GM12878 (cell line): ENCODE measurements at regions not wholly inside any gene's neighbourhood (a gene's known extent, or its start where the extent isn't known, plus 50 kb on each side); places are given as distances from the start of the nearest gene placed in this dataset.

ENCODE experiments used
- ATAC-seq: fragments of 200-7000 bp; cut with Tn5 transposase; 3 replicates; pipeline ENCODE4 v1.9.1; 2020; ENCODE audit warnings: mild to moderate bottlenecking, moderate library complexity
- BruUV-seq: library from RNA; stranded (reverse); fragments of 400-500 nt; replicated peaks from 2 replicates; lab custom pipeline; 2021; lab: Mats Ljungman, UMichigan
- CTCF ChIA-PET: fragments of 300-600 bp; sonication (Branson Sonifier 250); formaldehyde crosslinking; extraction: SDS; loops from one replicate; lab custom pipeline; 2021; ENCODE audit warnings: inconsistent platforms; lab: Yijun Ruan, JAX
- POLR2A ChIA-PET: fragments of 350-600 bp; formaldehyde crosslinking; extraction: SDS; loops from one replicate; lab custom pipeline; 2021; ENCODE audit warnings: inconsistent platforms; lab: Charles Lee
- RAD21 ChIA-PET: fragments of 300-600 bp; sonication (Branson Sonifier 250); formaldehyde crosslinking; loops from one replicate; lab custom pipeline; 2023; ENCODE audit warnings: antibody characterized with exemption; ENCODE audit not compliant: unreplicated experiment; lab: Charles Lee
- SMC1A ChIA-PET: fragments of 300-600 bp; sonication (Branson Sonifier 250); formaldehyde crosslinking; loops from one replicate; lab custom pipeline; 2023; ENCODE audit not compliant: unreplicated experiment, uncharacterized antibody; lab: Charles Lee
- DNase-seq: peaks from one replicate; pipeline ENCODE4 v3.0.0-alpha.2; 2011; ENCODE audit warnings: low read depth, low spot score
- FAIRE-seq: peaks from 3 replicates; lab custom pipeline; 2011; peaks lifted over from hg19 to GRCh38; lab: Jason Lieb, UNC
- H2AFZ ChIP-seq: 2 replicates; pipeline ENCODE4 v1.6.0; 2011; ENCODE audit warnings: low read depth, low read length, control low read depth; ENCODE audit not compliant: control insufficient read depth
- H3K27ac ChIP-seq: 2 replicates; pipeline ENCODE4 v1.5.1; 2011; ENCODE audit warnings: control low read depth; ENCODE audit not compliant: control insufficient read depth, insufficient read depth
- H3K27me3 ChIP-seq, 2 experiments: replicated peaks in 1 of 2; 2 replicates each; pipeline versions ENCODE4 v1.6.0 to v1.6.1; 2011; ENCODE audit warnings: low read length in 1 of 2; ENCODE audit not compliant: control insufficient read depth in 2 of 2, insufficient read depth in 2 of 2
- H3K36me3 ChIP-seq, 2 experiments: 2 replicates each; pipeline ENCODE4 v1.5.1; 2011; ENCODE audit warnings: low read length in 1 of 2; ENCODE audit not compliant: control insufficient read depth in 2 of 2, insufficient read depth in 2 of 2
- H3K4me1 ChIP-seq: 2 replicates; pipeline ENCODE4 v1.6.1; 2011; ENCODE audit warnings: mild to moderate bottlenecking, low read length, moderate library complexity, mixed read lengths; ENCODE audit not compliant: control insufficient read depth, insufficient read depth
- H3K4me2 ChIP-seq: 2 replicates; pipeline ENCODE4 v1.6.0; 2011; ENCODE audit warnings: control low read depth; ENCODE audit not compliant: control insufficient read depth, insufficient read depth
- H3K4me3 ChIP-seq: fragments of 200-600 bp; sonication (generic); 2 replicates; pipeline ENCODE4 v1.5.1; 2016
- H3K79me2 ChIP-seq: 2 replicates; pipeline ENCODE4 v1.6.0; 2011; ENCODE audit warnings: low read length; ENCODE audit not compliant: control insufficient read depth, insufficient read depth
- H3K9ac ChIP-seq: 2 replicates; pipeline ENCODE4 v1.8.0; 2011; ENCODE audit warnings: low read length, control low read depth, mixed read lengths; ENCODE audit not compliant: control insufficient read depth, insufficient read depth
- H3K9me3 ChIP-seq: replicated peaks from 3 replicates; pipeline ENCODE4 v1.5.1; 2011; ENCODE audit warnings: mild to moderate bottlenecking, low read length; ENCODE audit not compliant: control insufficient read depth, insufficient read depth
- H4K20me1 ChIP-seq: 2 replicates; pipeline ENCODE4 v1.6.0; 2011; ENCODE audit not compliant: control insufficient read depth, insufficient read depth
- BACH1 ChIP-seq: fragments of 450-650 bp; IDR thresholded peaks from 2 replicates; pipeline ENCODE4 v1.6.1; 2017; ENCODE audit warnings: mild to moderate bottlenecking, borderline replicate concordance
- FOXM1 ChIP-seq: IDR thresholded peaks from 2 replicates; pipeline ENCODE4 v1.6.1; 2012; ENCODE audit warnings: low read depth, mild to moderate bottlenecking, inconsistent platforms, low read length, moderate library complexity
- KAT2A ChIP-seq: conservative IDR thresholded peaks from 2 replicates; pipeline ENCODE4 v1.6.1; 2011; ENCODE audit warnings: low read depth, low read length; ENCODE audit not compliant: control insufficient read depth
- LARP7 ChIP-seq: fragments of 450-650 bp; IDR thresholded peaks from 2 replicates; pipeline ENCODE4 v1.6.1; 2017; ENCODE audit warnings: mild to moderate bottlenecking
- NFYA ChIP-seq: IDR thresholded peaks from 2 replicates; pipeline ENCODE4 v1.6.1; 2011; ENCODE audit warnings: low read depth, mild to moderate bottlenecking, low read length, improper control_type of control experiment, borderline replicate concordance
- RAD21 ChIP-seq: IDR thresholded peaks from 2 replicates; pipeline ENCODE4 v1.6.1; 2011; ENCODE audit warnings: mild to moderate bottlenecking, low read depth, low read length, moderate library complexity; ENCODE audit not compliant: insufficient read depth
- RELA ChIP-seq: fragments of 450-650 bp; IDR thresholded peaks from 2 replicates; pipeline ENCODE4 v1.8.0; 2014; ENCODE audit warnings: borderline replicate concordance; ENCODE audit not compliant: partially characterized antibody
- SIN3A ChIP-seq: IDR thresholded peaks from 2 replicates; pipeline ENCODE4 v1.6.1; 2012; ENCODE audit warnings: low read depth, low read length, improper control_type of control experiment
- SIX5 ChIP-seq: IDR thresholded peaks from 2 replicates; pipeline ENCODE4 v1.6.1; 2011; ENCODE audit warnings: mild to moderate bottlenecking, low read depth, low read length, moderate library complexity; ENCODE audit not compliant: severe bottlenecking
- SMARCA5 ChIP-seq: fragments of 450-650 bp; IDR thresholded peaks from 2 replicates; pipeline ENCODE4 v1.6.1; 2017; ENCODE audit warnings: mild to moderate bottlenecking
- SP1 ChIP-seq: IDR thresholded peaks from one replicate; pipeline ENCODE4 v1.6.1; 2011; ENCODE audit warnings: low read depth, low read length
- TCF7 ChIP-seq: IDR thresholded peaks from 2 replicates; pipeline ENCODE4 v1.6.1; 2014; ENCODE audit warnings: antibody characterized with exemption, borderline replicate concordance
- ZBTB40 ChIP-seq: fragments of 450-650 bp; IDR thresholded peaks from 2 replicates; pipeline ENCODE4 v1.6.1; 2016; ENCODE audit warnings: mild to moderate bottlenecking, moderate library complexity, borderline replicate concordance
- ZSCAN29 ChIP-seq: fragments of 450-650 bp; IDR thresholded peaks from 2 replicates; pipeline ENCODE4 v1.6.1; 2017; ENCODE audit warnings: mild to moderate bottlenecking, moderate library complexity
- WGBS: methylation state at CpG from one replicate; pipeline ENCODE4 v1.1.6; 2016; ENCODE audit warnings: low lambda C conversion rate; ENCODE audit not compliant: insufficient replicate concordance, insufficient coverage; ENCODE audit errors: missing lambda C conversion rate; 5-methylcytosine and 5-hydroxymethylcytosine counted together
- in situ Hi-C: fragments of 300-500 bp; cut with MboI; formaldehyde crosslinking; loops from 9 replicates; pipeline ENCODE4 v1.14.3; 2018; ENCODE audit warnings: mixed read lengths
- intact Hi-C: fragments of 100-400 bp; cut with micrococcal nuclease; formaldehyde crosslinking; loops from one replicate; pipeline ENCODE4 v1.14.2; 2022; ENCODE audit not compliant: unreplicated experiment
- TF ChIP-seq, protein P1 (sequence below): fragments of 150-350 bp; IDR thresholded peaks from 2 replicates; pipeline ENCODE4 v1.6.1; 2014; ENCODE audit warnings: mild to moderate bottlenecking, low read depth, low read length
- TF ChIP-seq, protein P2 (sequence below): fragments of 450-650 bp; IDR thresholded peaks from 2 replicates; pipeline ENCODE4 v1.6.1; 2017; ENCODE audit warnings: antibody characterized with exemption, mild to moderate bottlenecking, moderate library complexity

DNA sequence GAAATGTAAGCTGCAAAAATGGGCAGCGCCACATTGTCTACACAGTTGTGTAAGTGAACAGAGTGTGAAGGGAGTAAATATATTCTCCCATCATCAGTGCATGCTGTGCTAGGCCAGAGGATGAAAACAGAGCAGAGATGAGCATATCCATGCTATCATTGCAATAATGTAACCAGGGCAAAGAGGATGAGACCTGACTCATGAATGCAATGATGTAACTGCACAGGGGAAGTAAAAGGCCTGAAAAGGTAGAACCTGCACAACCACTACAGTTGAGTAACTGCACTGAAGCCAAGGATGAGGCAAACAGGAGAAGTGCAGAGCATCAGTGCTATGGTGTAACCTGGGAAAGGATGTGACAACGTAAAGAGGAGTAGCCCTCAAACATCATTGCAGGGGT is 220.4 kb upstream of the FAM47C start:
- ChIA-PET POLR2A (no interaction called here), CTCF (no interaction called here), SMC1A (no interaction called here), RAD21 (no interaction called here)
- no peak overlapping the region for H3K27ac ChIP-seq
- no peaks in the 10 kb centered on the region for H3K79me2 ChIP-seq
- H3K4me1 ChIP-seq: no peaks in the 10 kb centered on the region
- H3K27me3 ChIP-seq: no peaks in the 10 kb centered on the region
- H3K9me3 ChIP-seq: no peaks in the 10 kb centered on the region
- in situ Hi-C loops (no loop called here), intact Hi-C loops (no loop called here)
- H3K36me3 ChIP-seq: no peaks in the 10 kb centered on the region
- no TSS peak for BruUV-seq
- H4K20me1 ChIP-seq: no peaks in the 10 kb centered on the region
- H3K9ac ChIP-seq: no peak overlapping the region
- FAIRE-seq: no peak
- ATAC-seq: no peak
- WGBS: 7% methylated on average over 2 of the region's 2 CpGs
- no peak overlapping the region for H3K4me2 ChIP-seq
- no peak overlapping the region for H3K4me3 ChIP-seq
- DNase-seq: no peak
- H2AFZ ChIP-seq: no peak overlapping the region
- TF ChIP-seq BACH1: no peak
- TF ChIP-seq SIN3A: no peak
- no peak for TF ChIP-seq SIX5
- TF ChIP-seq FOXM1: no peak
- no peak for TF ChIP-seq LARP7
- TF ChIP-seq, protein P1, sequence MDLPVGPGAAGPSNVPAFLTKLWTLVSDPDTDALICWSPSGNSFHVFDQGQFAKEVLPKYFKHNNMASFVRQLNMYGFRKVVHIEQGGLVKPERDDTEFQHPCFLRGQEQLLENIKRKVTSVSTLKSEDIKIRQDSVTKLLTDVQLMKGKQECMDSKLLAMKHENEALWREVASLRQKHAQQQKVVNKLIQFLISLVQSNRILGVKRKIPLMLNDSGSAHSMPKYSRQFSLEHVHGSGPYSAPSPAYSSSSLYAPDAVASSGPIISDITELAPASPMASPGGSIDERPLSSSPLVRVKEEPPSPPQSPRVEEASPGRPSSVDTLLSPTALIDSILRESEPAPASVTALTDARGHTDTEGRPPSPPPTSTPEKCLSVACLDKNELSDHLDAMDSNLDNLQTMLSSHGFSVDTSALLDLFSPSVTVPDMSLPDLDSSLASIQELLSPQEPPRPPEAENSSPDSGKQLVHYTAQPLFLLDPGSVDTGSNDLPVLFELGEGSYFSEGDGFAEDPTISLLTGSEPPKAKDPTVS: no peak
- TF ChIP-seq TCF7: no peak
- TF ChIP-seq SMARCA5: no peak
- TF ChIP-seq, protein P2, sequence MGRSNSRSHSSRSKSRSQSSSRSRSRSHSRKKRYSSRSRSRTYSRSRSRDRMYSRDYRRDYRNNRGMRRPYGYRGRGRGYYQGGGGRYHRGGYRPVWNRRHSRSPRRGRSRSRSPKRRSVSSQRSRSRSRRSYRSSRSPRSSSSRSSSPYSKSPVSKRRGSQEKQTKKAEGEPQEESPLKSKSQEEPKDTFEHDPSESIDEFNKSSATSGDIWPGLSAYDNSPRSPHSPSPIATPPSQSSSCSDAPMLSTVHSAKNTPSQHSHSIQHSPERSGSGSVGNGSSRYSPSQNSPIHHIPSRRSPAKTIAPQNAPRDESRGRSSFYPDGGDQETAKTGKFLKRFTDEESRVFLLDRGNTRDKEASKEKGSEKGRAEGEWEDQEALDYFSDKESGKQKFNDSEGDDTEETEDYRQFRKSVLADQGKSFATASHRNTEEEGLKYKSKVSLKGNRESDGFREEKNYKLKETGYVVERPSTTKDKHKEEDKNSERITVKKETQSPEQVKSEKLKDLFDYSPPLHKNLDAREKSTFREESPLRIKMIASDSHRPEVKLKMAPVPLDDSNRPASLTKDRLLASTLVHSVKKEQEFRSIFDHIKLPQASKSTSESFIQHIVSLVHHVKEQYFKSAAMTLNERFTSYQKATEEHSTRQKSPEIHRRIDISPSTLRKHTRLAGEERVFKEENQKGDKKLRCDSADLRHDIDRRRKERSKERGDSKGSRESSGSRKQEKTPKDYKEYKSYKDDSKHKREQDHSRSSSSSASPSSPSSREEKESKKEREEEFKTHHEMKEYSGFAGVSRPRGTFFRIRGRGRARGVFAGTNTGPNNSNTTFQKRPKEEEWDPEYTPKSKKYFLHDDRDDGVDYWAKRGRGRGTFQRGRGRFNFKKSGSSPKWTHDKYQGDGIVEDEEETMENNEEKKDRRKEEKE: no peak
- no peak for TF ChIP-seq SP1
- no peak for TF ChIP-seq RELA
- TF ChIP-seq ZSCAN29: no peak
- TF ChIP-seq ZBTB40: no peak
- no peak for TF ChIP-seq KAT2A
- TF ChIP-seq RAD21: no peak
- TF ChIP-seq NFYA: no peak
